Lung (tissue), 11 donors: ENCODE measurements at regions not wholly inside any gene's neighbourhood (a gene's known extent, or its start where the extent isn't known, plus 50 kb on each side); places are given as distances from the start of the nearest gene placed in this dataset.

ENCODE experiments used
- ATAC-seq: fragments of 200-7000 bp; cut with Tn5 transposase; one replicate; pipeline ENCODE4 v1.9.1; 2020; ENCODE audit warnings: moderate number of reproducible peaks; ENCODE audit not compliant: insufficient read depth, low FRiP score
- DNase-seq, 3 donors: peaks; one replicate each; pipeline ENCODE4 v3.0.0-alpha.2; 2013 to 2017
- H3K27ac ChIP-seq, 2 donors: one replicate each; pipeline ENCODE4 v1.5.1; 2013; ENCODE audit warnings: mild to moderate bottlenecking in 2 of 2, moderate library complexity in 2 of 2, control low read depth in 1 of 2, inconsistent platforms in 1 of 2, low read depth in 1 of 2, low read length in 1 of 2
- H3K27me3 ChIP-seq, 3 donors: one replicate each; pipeline ENCODE4 v1.5.1; 2013; ENCODE audit warnings: low read length in 2 of 3; ENCODE audit not compliant: control insufficient read depth in 3 of 3, insufficient read depth in 3 of 3
- H3K36me3 ChIP-seq, 4 donors: one replicate each; pipeline ENCODE4 v1.5.1; 2013; ENCODE audit warnings: low read length in 4 of 4, mild to moderate bottlenecking in 1 of 4, moderate library complexity in 1 of 4; ENCODE audit not compliant: control insufficient read depth in 4 of 4, insufficient read depth in 4 of 4
- H3K4me1 ChIP-seq, 5 donors: one replicate each; pipeline ENCODE4 v1.5.1; 2013; ENCODE audit warnings: low read length in 5 of 5, mild to moderate bottlenecking in 2 of 5, moderate library complexity in 1 of 5; ENCODE audit not compliant: control insufficient read depth in 5 of 5, insufficient read depth in 5 of 5
- H3K4me3 ChIP-seq: one replicate; pipeline ENCODE4 v1.5.1; 2013; ENCODE audit warnings: mild to moderate bottlenecking, control low read depth, moderate library complexity
- H3K9ac ChIP-seq, 2 donors: one replicate each; pipeline ENCODE4 v1.5.1; 2013; ENCODE audit warnings: low read length in 2 of 2, control low read depth in 1 of 2; ENCODE audit not compliant: insufficient read depth in 1 of 2
- H3K9me3 ChIP-seq, 4 donors: one replicate each; pipeline ENCODE4 v1.5.1; 2013; ENCODE audit warnings: low read length in 3 of 4, mild to moderate bottlenecking in 1 of 4, moderate library complexity in 1 of 4; ENCODE audit not compliant: control insufficient read depth in 4 of 4, insufficient read depth in 3 of 4
- CTCF ChIP-seq: IDR thresholded peaks from 2 replicates; pipeline ENCODE4 v1.5.1; 2012; ENCODE audit warnings: mild to moderate bottlenecking; ENCODE audit errors: control extremely low read depth, extremely low read depth
- WGBS, 2 donors: extraction: QIAGEN DNeasy Blood & Tissue Kit; methylation state at CpG; one replicate each; pipeline ENCODE4 v1.1.7; 2013; 5-methylcytosine and 5-hydroxymethylcytosine counted together
- donor health status: control.
- donor health status: control.
- donor health status: Bipolar disorder and iron deficiency.
- donor health status: healthy.
- donor health status: DM: yes; HTN: yes; CAD: no.

GRCh38 chr22:48908547-48908946 lies 919.1 kb downstream of the BRD1 start:
- Histone ChIP-seq H3K27ac (no peak overlapping the region), H3K9me3 (no peaks in the 10 kb centered on the region), H3K4me3 (no peak overlapping the region), H3K4me1 (no peaks in the 10 kb centered on the region), H3K27me3 (peaks cover 0 to 3% (median 0%) of the 10 kb centered on the region in 3 donors), H3K36me3 (no peaks in the 10 kb centered on the region), H3K9ac (no peak overlapping the region)
- TF ChIP-seq CTCF: no peak
- 79 to 85% methylated on average over 9 of the region's 9 CpGs for WGBS, 2 donors
- DNase-seq: no peak
- ATAC-seq: no peak

- H3K27ac ChIP-seq: no peak overlapping the region
- no peak for TF ChIP-seq CTCF
- DNase-seq (no peak), ATAC-seq (no peak)
- peaks cover 0 to 3% (median 0%) of the 10 kb centered on the region in 3 donors for H3K27me3 ChIP-seq
- no peaks in the 10 kb centered on the region for H3K4me1 ChIP-seq
- no peaks in the 10 kb centered on the region for H3K9me3 ChIP-seq
- no peak overlapping the region for H3K9ac ChIP-seq
- 71 to 88% methylated on average over 11 to 12 of the region's 14 CpGs for WGBS, 2 donors
- H3K36me3 ChIP-seq: no peaks in the 10 kb centered on the region
- no peak overlapping the region for H3K4me3 ChIP-seq
These were observed 920.1 kb downstream of the BRD1 start for GRCh38 chr22:48907591-48907990.

GRCh38 chr22:48906216-48906835 lies 921.3 kb downstream of the BRD1 start:
- H3K4me3 ChIP-seq: no peak overlapping the region
- ATAC-seq (no peak), DNase-seq (no peak)
- no peak overlapping the region for H3K27ac ChIP-seq
- H3K9me3 ChIP-seq: no peaks in the 10 kb centered on the region
- H3K36me3 ChIP-seq: no peaks in the 10 kb centered on the region
- 83 to 88% methylated on average over 17 of the region's 17 CpGs for WGBS, 2 donors
- H3K4me1 ChIP-seq: no peaks in the 10 kb centered on the region
- H3K9ac ChIP-seq: no peak overlapping the region
- peaks cover 0 to 3% (median 0%) of the 10 kb centered on the region in 3 donors for H3K27me3 ChIP-seq
- no peak for TF ChIP-seq CTCF
